WTC11 (cell line): ENCODE measurements at regions not wholly inside any gene's neighbourhood (a gene's known extent, or its start where the extent isn't known, plus 50 kb on each side); places are given as distances from the start of the nearest gene placed in this dataset.

Experiments
- ATAC-seq: fragments of 200-7000 bp; cut with Tn5 transposase; 2 replicates; pipeline ENCODE4 v1.10.0; 2021; ENCODE audit warnings: mild to moderate bottlenecking, moderate library complexity
- CTCF ChIA-PET: fragments of 300-600 bp; sonication (Branson Sonifier 250); formaldehyde crosslinking; loops from one replicate; lab custom pipeline; 2021; ENCODE audit warnings: antibody characterized with exemption; lab: Charles Lee
- POLR2A ChIA-PET: fragments of 350-600 bp; sonication (Branson Sonifier 250); formaldehyde crosslinking; loops from one replicate; lab custom pipeline; 2021; ENCODE audit warnings: antibody characterized with exemption; lab: Charles Lee
- DNase-seq: peaks from one replicate; pipeline ENCODE4 v3.0.0; 2021; ENCODE audit warnings: low spot score
- H3K27ac Mint-ChIP-seq: 2 replicates; pipeline ENCODE4 v1.8.0; 2021; ENCODE audit warnings: mixed read lengths
- H3K27me3 Mint-ChIP-seq: 2 replicates; pipeline ENCODE4 v1.8.0; 2021; ENCODE audit warnings: low read depth, mild to moderate bottlenecking, moderate library complexity, mixed read lengths
- H3K36me3 Mint-ChIP-seq: 2 replicates; pipeline ENCODE4 v1.8.0; 2021; ENCODE audit warnings: mixed read lengths
- H3K4me1 Mint-ChIP-seq: 2 replicates; pipeline ENCODE4 v1.8.0; 2022; ENCODE audit warnings: mixed read lengths
- H3K4me3 Mint-ChIP-seq: 2 replicates; pipeline ENCODE4 v1.8.0; 2021; ENCODE audit warnings: mild to moderate bottlenecking, moderate library complexity, mixed read lengths
- H3K9me3 Mint-ChIP-seq: 2 replicates; pipeline ENCODE4 v1.8.0; 2021; ENCODE audit warnings: mixed read lengths
- ATF1 ChIP-seq: sonication (generic); formaldehyde crosslinking; IDR thresholded peaks from 2 replicates; pipeline ENCODE4 v1.8.1; 2023; ENCODE audit warnings: mild to moderate bottlenecking, moderate library complexity, missing genetic modification reagents
- CREB1 ChIP-seq: sonication (generic); formaldehyde crosslinking; IDR thresholded peaks from 2 replicates; pipeline ENCODE4 v1.8.0; 2023; ENCODE audit warnings: mild to moderate bottlenecking, missing genetic modification reagents
- NR1H2 ChIP-seq: sonication (generic); formaldehyde crosslinking; IDR thresholded peaks from 2 replicates; pipeline ENCODE4 v1.9.0; 2021; ENCODE audit warnings: mild to moderate bottlenecking, moderate library complexity, missing genetic modification reagents
- ZNF263 ChIP-seq: sonication (generic); formaldehyde crosslinking; IDR thresholded peaks from 2 replicates; pipeline ENCODE4 v1.8.1; 2022; ENCODE audit warnings: low read depth, mild to moderate bottlenecking, moderate library complexity, missing genetic modification reagents
- TF ChIP-seq, protein P1 (sequence below): sonication (generic); formaldehyde crosslinking; IDR thresholded peaks from 2 replicates; pipeline ENCODE4 v1.8.0; 2023; ENCODE audit warnings: mild to moderate bottlenecking, missing genetic modification reagents
- TF ChIP-seq, protein P2 (sequence below): fragments of 250-450 bp; sonication (Bioruptor Pico); IDR thresholded peaks from 2 replicates; pipeline ENCODE4 v1.9.0; 2021; ENCODE audit warnings: mild to moderate bottlenecking, borderline replicate concordance
- TF ChIP-seq, protein P3 (sequence below): sonication (generic); formaldehyde crosslinking; IDR thresholded peaks from 2 replicates; pipeline ENCODE4 v1.8.1; 2023; ENCODE audit warnings: mild to moderate bottlenecking, missing genetic modification reagents, borderline replicate concordance
- TF ChIP-seq, protein P4 (sequence below): sonication (generic); formaldehyde crosslinking; IDR thresholded peaks from 2 replicates; pipeline ENCODE4 v1.8.1; 2022; ENCODE audit warnings: missing genetic modification reagents, borderline replicate concordance
- TF ChIP-seq, protein P5 (sequence below): sonication (generic); formaldehyde crosslinking; IDR thresholded peaks from 2 replicates; pipeline ENCODE4 v1.8.0; 2022; ENCODE audit warnings: mild to moderate bottlenecking, missing genetic modification reagents
- TF ChIP-seq, protein P6 (sequence below): sonication (generic); formaldehyde crosslinking; conservative IDR thresholded peaks from 2 replicates; pipeline ENCODE4 v1.8.1; 2022; ENCODE audit warnings: mild to moderate bottlenecking, missing genetic modification reagents
- TF ChIP-seq, protein P7 (sequence below): sonication (generic); formaldehyde crosslinking; IDR thresholded peaks from 2 replicates; pipeline ENCODE4 v1.8.1; 2022; ENCODE audit warnings: low read depth, missing genetic modification reagents, borderline replicate concordance

DNA sequence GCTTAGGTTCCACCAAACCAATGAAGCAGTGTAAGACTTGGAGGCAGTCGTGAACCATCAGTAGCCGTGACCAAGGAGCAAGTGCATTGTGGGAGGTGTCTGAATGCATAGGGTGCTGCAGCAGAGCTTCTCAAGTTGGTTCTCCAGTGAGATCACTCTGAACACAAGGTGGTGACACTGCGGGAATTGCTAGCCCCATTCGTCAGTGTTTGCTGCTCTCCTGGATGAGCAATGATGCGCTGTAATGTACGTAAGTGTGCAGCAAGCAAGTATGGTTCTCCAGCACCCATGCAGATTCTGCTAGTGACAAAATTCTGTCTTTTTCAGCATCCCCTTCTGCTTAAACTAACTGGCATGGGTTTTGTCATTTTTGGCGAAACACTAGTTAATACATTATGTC is 97.6 kb upstream of the HTR2A start (continued):
- TF ChIP-seq, protein P1, sequence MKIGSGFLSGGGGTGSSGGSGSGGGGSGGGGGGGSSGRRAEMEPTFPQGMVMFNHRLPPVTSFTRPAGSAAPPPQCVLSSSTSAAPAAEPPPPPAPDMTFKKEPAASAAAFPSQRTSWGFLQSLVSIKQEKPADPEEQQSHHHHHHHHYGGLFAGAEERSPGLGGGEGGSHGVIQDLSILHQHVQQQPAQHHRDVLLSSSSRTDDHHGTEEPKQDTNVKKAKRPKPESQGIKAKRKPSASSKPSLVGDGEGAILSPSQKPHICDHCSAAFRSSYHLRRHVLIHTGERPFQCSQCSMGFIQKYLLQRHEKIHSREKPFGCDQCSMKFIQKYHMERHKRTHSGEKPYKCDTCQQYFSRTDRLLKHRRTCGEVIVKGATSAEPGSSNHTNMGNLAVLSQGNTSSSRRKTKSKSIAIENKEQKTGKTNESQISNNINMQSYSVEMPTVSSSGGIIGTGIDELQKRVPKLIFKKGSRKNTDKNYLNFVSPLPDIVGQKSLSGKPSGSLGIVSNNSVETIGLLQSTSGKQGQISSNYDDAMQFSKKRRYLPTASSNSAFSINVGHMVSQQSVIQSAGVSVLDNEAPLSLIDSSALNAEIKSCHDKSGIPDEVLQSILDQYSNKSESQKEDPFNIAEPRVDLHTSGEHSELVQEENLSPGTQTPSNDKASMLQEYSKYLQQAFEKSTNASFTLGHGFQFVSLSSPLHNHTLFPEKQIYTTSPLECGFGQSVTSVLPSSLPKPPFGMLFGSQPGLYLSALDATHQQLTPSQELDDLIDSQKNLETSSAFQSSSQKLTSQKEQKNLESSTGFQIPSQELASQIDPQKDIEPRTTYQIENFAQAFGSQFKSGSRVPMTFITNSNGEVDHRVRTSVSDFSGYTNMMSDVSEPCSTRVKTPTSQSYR, result no peak
- TF ChIP-seq CREB1 (CRISPR knock-in tag) (no peak), ATF1 (CRISPR knock-in tag) (no peak), ZNF263 (no peak)
- TF ChIP-seq, protein P2, sequence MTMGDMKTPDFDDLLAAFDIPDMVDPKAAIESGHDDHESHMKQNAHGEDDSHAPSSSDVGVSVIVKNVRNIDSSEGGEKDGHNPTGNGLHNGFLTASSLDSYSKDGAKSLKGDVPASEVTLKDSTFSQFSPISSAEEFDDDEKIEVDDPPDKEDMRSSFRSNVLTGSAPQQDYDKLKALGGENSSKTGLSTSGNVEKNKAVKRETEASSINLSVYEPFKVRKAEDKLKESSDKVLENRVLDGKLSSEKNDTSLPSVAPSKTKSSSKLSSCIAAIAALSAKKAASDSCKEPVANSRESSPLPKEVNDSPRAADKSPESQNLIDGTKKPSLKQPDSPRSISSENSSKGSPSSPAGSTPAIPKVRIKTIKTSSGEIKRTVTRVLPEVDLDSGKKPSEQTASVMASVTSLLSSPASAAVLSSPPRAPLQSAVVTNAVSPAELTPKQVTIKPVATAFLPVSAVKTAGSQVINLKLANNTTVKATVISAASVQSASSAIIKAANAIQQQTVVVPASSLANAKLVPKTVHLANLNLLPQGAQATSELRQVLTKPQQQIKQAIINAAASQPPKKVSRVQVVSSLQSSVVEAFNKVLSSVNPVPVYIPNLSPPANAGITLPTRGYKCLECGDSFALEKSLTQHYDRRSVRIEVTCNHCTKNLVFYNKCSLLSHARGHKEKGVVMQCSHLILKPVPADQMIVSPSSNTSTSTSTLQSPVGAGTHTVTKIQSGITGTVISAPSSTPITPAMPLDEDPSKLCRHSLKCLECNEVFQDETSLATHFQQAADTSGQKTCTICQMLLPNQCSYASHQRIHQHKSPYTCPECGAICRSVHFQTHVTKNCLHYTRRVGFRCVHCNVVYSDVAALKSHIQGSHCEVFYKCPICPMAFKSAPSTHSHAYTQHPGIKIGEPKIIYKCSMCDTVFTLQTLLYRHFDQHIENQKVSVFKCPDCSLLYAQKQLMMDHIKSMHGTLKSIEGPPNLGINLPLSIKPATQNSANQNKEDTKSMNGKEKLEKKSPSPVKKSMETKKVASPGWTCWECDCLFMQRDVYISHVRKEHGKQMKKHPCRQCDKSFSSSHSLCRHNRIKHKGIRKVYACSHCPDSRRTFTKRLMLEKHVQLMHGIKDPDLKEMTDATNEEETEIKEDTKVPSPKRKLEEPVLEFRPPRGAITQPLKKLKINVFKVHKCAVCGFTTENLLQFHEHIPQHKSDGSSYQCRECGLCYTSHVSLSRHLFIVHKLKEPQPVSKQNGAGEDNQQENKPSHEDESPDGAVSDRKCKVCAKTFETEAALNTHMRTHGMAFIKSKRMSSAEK (CRISPR knock-in tag), result no peak
- TF ChIP-seq, protein P3, sequence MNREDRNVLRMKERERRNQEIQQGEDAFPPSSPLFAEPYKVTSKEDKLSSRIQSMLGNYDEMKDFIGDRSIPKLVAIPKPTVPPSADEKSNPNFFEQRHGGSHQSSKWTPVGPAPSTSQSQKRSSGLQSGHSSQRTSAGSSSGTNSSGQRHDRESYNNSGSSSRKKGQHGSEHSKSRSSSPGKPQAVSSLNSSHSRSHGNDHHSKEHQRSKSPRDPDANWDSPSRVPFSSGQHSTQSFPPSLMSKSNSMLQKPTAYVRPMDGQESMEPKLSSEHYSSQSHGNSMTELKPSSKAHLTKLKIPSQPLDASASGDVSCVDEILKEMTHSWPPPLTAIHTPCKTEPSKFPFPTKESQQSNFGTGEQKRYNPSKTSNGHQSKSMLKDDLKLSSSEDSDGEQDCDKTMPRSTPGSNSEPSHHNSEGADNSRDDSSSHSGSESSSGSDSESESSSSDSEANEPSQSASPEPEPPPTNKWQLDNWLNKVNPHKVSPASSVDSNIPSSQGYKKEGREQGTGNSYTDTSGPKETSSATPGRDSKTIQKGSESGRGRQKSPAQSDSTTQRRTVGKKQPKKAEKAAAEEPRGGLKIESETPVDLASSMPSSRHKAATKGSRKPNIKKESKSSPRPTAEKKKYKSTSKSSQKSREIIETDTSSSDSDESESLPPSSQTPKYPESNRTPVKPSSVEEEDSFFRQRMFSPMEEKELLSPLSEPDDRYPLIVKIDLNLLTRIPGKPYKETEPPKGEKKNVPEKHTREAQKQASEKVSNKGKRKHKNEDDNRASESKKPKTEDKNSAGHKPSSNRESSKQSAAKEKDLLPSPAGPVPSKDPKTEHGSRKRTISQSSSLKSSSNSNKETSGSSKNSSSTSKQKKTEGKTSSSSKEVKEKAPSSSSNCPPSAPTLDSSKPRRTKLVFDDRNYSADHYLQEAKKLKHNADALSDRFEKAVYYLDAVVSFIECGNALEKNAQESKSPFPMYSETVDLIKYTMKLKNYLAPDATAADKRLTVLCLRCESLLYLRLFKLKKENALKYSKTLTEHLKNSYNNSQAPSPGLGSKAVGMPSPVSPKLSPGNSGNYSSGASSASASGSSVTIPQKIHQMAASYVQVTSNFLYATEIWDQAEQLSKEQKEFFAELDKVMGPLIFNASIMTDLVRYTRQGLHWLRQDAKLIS (CRISPR knock-in tag), result no peak
- TF ChIP-seq, all 79 proteins: peak for 0

DNA sequence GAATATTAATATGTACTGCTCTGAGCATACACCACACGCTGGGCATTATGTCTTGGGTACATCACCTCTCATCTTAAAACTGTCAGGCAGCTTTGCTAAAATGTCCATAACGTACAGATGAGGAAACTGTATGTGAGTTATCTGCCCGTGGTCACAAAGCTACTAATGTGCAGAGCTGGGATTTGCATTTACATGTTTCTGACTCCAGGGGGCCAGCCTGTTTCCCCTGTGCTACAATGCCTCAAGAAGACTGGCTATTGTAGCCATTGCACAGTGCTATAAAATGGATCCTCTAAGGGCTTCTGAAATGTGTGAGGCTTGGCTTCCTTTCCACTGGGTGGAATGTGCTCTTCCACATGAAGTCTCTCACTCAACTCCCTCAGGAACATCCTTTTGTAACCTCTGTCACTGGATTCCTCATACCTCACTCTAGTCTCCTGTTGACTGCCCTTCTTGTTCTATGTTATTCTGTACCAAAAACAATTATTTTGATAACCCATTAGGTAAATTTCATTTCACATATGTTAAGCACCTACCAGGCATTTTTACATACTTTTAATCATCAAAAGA is 95.6 kb upstream of the HTR2A start:
- ATAC-seq, result peak; percentile 70
- no peak overlapping the region for H3K27ac Mint-ChIP-seq
- ChIA-PET CTCF (interaction anchor here (1.1 to 1.4 kb wide), 2 partner anchors 19 to 99 kb away, joined by 3 to 4 read pairs; no protein-coding TSS in a partner anchor), POLR2A (no interaction called here)
- H3K4me1 Mint-ChIP-seq, result peaks cover 3% of the 10 kb centered on the region; the same call in 1 of the 2 replicates
- peaks cover 13% of the 10 kb centered on the region for H3K9me3 Mint-ChIP-seq
- no peak for DNase-seq
- no peaks in the 10 kb centered on the region for H3K27me3 Mint-ChIP-seq
- no peak for TF ChIP-seq NR1H2 (CRISPR knock-in tag)
- TF ChIP-seq, protein P4, sequence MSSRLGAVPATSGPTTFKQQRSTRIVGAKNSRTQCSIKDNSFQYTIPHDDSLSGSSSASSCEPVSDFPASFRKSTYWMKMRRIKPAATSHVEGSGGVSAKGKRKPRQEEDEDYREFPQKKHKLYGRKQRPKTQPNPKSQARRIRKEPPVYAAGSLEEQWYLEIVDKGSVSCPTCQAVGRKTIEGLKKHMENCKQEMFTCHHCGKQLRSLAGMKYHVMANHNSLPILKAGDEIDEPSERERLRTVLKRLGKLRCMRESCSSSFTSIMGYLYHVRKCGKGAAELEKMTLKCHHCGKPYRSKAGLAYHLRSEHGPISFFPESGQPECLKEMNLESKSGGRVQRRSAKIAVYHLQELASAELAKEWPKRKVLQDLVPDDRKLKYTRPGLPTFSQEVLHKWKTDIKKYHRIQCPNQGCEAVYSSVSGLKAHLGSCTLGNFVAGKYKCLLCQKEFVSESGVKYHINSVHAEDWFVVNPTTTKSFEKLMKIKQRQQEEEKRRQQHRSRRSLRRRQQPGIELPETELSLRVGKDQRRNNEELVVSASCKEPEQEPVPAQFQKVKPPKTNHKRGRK, result no peak
- TF ChIP-seq, protein P5, sequence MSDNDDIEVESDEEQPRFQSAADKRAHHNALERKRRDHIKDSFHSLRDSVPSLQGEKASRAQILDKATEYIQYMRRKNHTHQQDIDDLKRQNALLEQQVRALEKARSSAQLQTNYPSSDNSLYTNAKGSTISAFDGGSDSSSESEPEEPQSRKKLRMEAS (CRISPR knock-in tag), result no peak
- TF ChIP-seq, protein P6, sequence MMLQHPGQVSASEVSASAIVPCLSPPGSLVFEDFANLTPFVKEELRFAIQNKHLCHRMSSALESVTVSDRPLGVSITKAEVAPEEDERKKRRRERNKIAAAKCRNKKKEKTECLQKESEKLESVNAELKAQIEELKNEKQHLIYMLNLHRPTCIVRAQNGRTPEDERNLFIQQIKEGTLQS (CRISPR knock-in tag), result no peak
- TF ChIP-seq, protein P7, sequence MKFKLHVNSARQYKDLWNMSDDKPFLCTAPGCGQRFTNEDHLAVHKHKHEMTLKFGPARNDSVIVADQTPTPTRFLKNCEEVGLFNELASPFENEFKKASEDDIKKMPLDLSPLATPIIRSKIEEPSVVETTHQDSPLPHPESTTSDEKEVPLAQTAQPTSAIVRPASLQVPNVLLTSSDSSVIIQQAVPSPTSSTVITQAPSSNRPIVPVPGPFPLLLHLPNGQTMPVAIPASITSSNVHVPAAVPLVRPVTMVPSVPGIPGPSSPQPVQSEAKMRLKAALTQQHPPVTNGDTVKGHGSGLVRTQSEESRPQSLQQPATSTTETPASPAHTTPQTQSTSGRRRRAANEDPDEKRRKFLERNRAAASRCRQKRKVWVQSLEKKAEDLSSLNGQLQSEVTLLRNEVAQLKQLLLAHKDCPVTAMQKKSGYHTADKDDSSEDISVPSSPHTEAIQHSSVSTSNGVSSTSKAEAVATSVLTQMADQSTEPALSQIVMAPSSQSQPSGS, result no peak
- H3K36me3 Mint-ChIP-seq, result no peaks in the 10 kb centered on the region
- H3K4me3 Mint-ChIP-seq, result no peak overlapping the region
